ENCODE measurements at regions not wholly inside any gene's neighbourhood (a gene's known extent, or its start where the extent isn't known, plus 50 kb on each side); places are given as distances from the start of the nearest gene placed in this dataset.

DNA sequence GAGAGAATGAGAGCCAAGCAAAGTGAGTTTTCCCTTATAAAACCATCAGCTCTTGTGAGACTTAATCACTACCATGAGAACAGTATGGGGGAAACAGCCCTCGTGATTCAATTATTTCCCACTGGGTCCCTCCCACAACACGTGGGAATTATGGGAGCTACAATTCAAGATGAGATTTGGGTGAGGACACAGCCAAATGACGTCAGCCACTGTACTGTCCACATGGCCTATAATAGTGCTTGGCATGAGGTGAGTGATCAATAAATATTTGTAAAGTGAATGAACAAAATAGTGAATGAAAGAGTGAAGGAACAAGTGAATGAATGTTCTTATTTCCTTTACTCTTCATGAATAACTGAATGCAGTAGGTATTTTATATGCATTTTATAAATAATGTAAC is 199.1 kb upstream of the GOT2 start (continued):
- TF ChIP-seq CBX8 (IDR thresholded peaks at IDR 0.05; ENCODE audit: borderline replicate concordance, extremely low read depth, low read depth, low read length, poor library complexity, severe bottlenecking) (no peak), BACH1 (tag; IDR thresholded peaks at IDR 0.05) (no peak), ZNF146 (CRISPR knock-in tag; IDR thresholded peaks at IDR 0.05; ENCODE audit: unreplicated experiment) (no peak)
- TF ChIP-seq, protein P1, sequence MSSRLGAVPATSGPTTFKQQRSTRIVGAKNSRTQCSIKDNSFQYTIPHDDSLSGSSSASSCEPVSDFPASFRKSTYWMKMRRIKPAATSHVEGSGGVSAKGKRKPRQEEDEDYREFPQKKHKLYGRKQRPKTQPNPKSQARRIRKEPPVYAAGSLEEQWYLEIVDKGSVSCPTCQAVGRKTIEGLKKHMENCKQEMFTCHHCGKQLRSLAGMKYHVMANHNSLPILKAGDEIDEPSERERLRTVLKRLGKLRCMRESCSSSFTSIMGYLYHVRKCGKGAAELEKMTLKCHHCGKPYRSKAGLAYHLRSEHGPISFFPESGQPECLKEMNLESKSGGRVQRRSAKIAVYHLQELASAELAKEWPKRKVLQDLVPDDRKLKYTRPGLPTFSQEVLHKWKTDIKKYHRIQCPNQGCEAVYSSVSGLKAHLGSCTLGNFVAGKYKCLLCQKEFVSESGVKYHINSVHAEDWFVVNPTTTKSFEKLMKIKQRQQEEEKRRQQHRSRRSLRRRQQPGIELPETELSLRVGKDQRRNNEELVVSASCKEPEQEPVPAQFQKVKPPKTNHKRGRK (tag; IDR thresholded peaks at IDR 0.05), result no peak

DNA sequence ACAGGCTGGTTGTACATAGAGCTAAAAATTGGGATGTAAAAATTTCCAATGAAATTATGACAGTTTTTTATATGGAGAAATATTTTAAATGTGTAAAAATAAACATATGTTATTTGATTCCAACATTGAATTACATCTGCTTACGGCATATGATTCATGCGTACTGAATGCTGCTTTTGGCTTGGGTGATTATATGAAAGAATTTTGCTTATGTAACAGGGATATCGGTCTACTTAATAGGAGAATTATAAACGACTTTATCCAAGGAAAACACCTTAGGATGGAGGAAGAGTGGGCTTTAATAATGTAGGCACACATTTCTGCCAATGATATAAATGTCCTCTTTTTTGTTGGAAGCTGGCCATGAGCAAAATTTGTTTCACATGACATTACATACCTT is 197.3 kb upstream of the GOT2 start:
- ChIA-PET POLR2A (no interaction called here), CTCF (ENCODE audit: low intra/inter-chr PET ratio) (no interaction called here)
- WGBS (ENCODE audit: insufficient coverage, low coverage, missing lambda C conversion rate), result 1% methylated on average over 4 of the region's 4 CpGs
- Histone ChIP-seq H4K20me1 (replicated peaks; ENCODE audit: control insufficient read depth, insufficient read depth, low read length) (no peaks in the 10 kb centered on the region), H3K9me3 (replicated peaks; ENCODE audit: control insufficient read depth, insufficient read depth, low read depth, low read length) (no peaks in the 10 kb centered on the region), H3K27ac (ENCODE audit: extremely low read depth, low read depth, low read length) (no peak overlapping the region), H2AFZ (ENCODE audit: low read depth, low read length) (no peak overlapping the region), H3K9ac (ENCODE audit: insufficient read depth in 1 of 2, low read depth in 2 of 2, low read length in 2 of 2) (no peak overlapping the region), H3K27me3 (ENCODE audit: control insufficient read depth in 2 of 2, insufficient read depth in 2 of 2, low read length in 2 of 2) (no peaks in the 10 kb centered on the region), H3K4me1 (replicated peaks in 1 of 2; ENCODE audit: control insufficient read depth in 2 of 2, insufficient read depth in 2 of 2, low read length in 2 of 2) (no peaks in the 10 kb centered on the region), H3K9me1 (ENCODE audit: control insufficient read depth, insufficient read depth, low read length) (no peaks in the 10 kb centered on the region), H3K4me2 (ENCODE audit: insufficient read depth, low read length) (no peak overlapping the region), H3K4me3 (no peak overlapping the region), H3K36me3 (ENCODE audit: control insufficient read depth, insufficient read depth, low read length) (no peaks in the 10 kb centered on the region), H3K79me2 (ENCODE audit: control insufficient read depth, insufficient read depth, low read length) (no peaks in the 10 kb centered on the region)
- in situ Hi-C loops (cut with MboI), result no loop called here
- DNase-seq (ENCODE audit: extremely low read depth in 1 of 4, low spot score in 3 of 4) (no peak), FAIRE-seq (no peak), ATAC-seq (no peak)
- intact Hi-C loops (cut with micrococcal nuclease), result no loop called here
- TF ChIP-seq, protein P2, sequence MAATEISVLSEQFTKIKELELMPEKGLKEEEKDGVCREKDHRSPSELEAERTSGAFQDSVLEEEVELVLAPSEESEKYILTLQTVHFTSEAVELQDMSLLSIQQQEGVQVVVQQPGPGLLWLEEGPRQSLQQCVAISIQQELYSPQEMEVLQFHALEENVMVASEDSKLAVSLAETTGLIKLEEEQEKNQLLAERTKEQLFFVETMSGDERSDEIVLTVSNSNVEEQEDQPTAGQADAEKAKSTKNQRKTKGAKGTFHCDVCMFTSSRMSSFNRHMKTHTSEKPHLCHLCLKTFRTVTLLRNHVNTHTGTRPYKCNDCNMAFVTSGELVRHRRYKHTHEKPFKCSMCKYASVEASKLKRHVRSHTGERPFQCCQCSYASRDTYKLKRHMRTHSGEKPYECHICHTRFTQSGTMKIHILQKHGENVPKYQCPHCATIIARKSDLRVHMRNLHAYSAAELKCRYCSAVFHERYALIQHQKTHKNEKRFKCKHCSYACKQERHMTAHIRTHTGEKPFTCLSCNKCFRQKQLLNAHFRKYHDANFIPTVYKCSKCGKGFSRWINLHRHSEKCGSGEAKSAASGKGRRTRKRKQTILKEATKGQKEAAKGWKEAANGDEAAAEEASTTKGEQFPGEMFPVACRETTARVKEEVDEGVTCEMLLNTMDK (IDR thresholded peaks at IDR 0.05; ENCODE audit: borderline replicate concordance, insufficient read depth, low read depth, low read length, poor library complexity, severe bottlenecking), result no peak
- TF ChIP-seq ZNF77 (CRISPR knock-in tag; IDR thresholded peaks at IDR 0.05) (no peak), STAT5B (CRISPR knock-in tag; IDR thresholded peaks at IDR 0.05) (no peak), PHB (CRISPR knock-in tag; IDR thresholded peaks at IDR 0.05) (no peak), SREBF2 (CRISPR knock-in tag; IDR thresholded peaks at IDR 0.05) (no peak), HCFC1 (IDR thresholded peaks at IDR 0.05; ENCODE audit: low read depth, low read length) (no peak), HNRNPUL1 (IDR thresholded peaks at IDR 0.05; ENCODE audit: low read length) (no peak), COPS2 (conservative IDR thresholded peaks at IDR 0.05) (no peak)
- TF ChIP-seq, protein P3, sequence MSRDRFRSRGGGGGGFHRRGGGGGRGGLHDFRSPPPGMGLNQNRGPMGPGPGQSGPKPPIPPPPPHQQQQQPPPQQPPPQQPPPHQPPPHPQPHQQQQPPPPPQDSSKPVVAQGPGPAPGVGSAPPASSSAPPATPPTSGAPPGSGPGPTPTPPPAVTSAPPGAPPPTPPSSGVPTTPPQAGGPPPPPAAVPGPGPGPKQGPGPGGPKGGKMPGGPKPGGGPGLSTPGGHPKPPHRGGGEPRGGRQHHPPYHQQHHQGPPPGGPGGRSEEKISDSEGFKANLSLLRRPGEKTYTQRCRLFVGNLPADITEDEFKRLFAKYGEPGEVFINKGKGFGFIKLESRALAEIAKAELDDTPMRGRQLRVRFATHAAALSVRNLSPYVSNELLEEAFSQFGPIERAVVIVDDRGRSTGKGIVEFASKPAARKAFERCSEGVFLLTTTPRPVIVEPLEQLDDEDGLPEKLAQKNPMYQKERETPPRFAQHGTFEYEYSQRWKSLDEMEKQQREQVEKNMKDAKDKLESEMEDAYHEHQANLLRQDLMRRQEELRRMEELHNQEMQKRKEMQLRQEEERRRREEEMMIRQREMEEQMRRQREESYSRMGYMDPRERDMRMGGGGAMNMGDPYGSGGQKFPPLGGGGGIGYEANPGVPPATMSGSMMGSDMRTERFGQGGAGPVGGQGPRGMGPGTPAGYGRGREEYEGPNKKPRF (IDR thresholded peaks at IDR 0.05; ENCODE audit: low read depth, low read length), result no peak
- TF ChIP-seq, protein P4, sequence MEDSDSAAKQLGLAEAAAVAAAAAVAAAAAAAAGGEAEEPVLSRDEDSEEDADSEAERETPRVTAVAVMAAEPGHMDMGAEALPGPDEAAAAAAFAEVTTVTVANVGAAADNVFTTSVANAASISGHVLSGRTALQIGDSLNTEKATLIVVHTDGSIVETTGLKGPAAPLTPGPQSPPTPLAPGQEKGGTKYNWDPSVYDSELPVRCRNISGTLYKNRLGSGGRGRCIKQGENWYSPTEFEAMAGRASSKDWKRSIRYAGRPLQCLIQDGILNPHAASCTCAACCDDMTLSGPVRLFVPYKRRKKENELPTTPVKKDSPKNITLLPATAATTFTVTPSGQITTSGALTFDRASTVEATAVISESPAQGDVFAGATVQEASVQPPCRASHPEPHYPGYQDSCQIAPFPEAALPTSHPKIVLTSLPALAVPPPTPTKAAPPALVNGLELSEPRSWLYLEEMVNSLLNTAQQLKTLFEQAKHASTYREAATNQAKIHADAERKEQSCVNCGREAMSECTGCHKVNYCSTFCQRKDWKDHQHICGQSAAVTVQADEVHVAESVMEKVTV (CRISPR knock-in tag; IDR thresholded peaks at IDR 0.05), result no peak
- no TSS peak for BruUV-seq (replicated peaks)
